ENCODE measurements at regions not wholly inside any gene's neighbourhood (a gene's known extent, or its start where the extent isn't known, plus 50 kb on each side); places are given as distances from the start of the nearest gene placed in this dataset.

DNA sequence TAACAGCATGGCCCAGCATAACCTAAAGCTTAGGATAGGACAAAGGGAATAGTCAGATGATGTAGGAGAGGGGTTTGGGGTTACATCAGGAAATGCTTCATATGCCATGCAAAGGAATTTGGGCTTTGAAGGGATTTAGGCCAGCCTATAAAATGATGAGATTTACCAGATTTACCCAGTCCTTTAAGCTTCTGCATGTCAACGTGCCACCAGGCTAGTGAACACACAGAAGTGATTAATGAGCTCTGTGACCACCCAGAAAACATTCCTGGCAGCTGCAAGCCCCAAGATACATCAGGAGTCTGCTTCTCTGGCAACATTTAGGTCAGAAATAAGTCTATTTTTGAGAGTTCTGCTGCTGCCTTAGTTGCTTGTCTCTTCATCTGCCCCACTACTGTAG lies 118.3 kb downstream of the LRIG3 start:
- Histone ChIP-seq H3K27me3 (ENCODE audit: insufficient read depth) (no peaks in the 10 kb centered on the region), H3K79me2 (ENCODE audit: insufficient read depth) (no peaks in the 10 kb centered on the region), H3K4me1 (ENCODE audit: control insufficient read depth in 1 of 2, insufficient read depth in 2 of 2, low read depth in 1 of 2, low read length in 1 of 2) (no peaks in the 10 kb centered on the region), H3F3A (replicated peaks; ENCODE audit: insufficient read depth) (no peaks in the 10 kb centered on the region), H3K9me2 (no peaks in the 10 kb centered on the region), H3K9ac (no peak overlapping the region), H3K4me2 (no peak overlapping the region), H3K27ac (ENCODE audit: low read depth in 2 of 2, low read length in 1 of 2) (no peak overlapping the region), H4K20me1 (ENCODE audit: insufficient read depth) (no peaks in the 10 kb centered on the region), H3K4me3 (ENCODE audit: low read depth in 2 of 2, low read length in 1 of 2) (no peak overlapping the region), H3K36me3 (replicated peaks in 1 of 2; ENCODE audit: control insufficient read depth in 1 of 2, insufficient read depth in 2 of 2, low read length in 1 of 2) (no peaks in the 10 kb centered on the region), H3K9me3 (no peaks in the 10 kb centered on the region), H2AFZ (ENCODE audit: low read depth) (no peak overlapping the region)
- ChIA-PET POLR2A (no interaction called here), CTCF (no interaction called here)
- no CpG with 5 or more reads among the region's 1 CpG for WGBS (ENCODE audit: low lambda C conversion rate)
- DNase-seq, result no peak
- TF ChIP-seq RAD21 (IDR thresholded peaks at IDR 0.05; ENCODE audit: low read length) (no peak), GATA2 (CRISPR knock-in tag; IDR thresholded peaks at IDR 0.05) (no peak), MXI1 (IDR thresholded peaks at IDR 0.05; ENCODE audit: low read depth, low read length) (no peak), JUND (IDR thresholded peaks at IDR 0.05) (no peak)
- TF ChIP-seq, protein P1, sequence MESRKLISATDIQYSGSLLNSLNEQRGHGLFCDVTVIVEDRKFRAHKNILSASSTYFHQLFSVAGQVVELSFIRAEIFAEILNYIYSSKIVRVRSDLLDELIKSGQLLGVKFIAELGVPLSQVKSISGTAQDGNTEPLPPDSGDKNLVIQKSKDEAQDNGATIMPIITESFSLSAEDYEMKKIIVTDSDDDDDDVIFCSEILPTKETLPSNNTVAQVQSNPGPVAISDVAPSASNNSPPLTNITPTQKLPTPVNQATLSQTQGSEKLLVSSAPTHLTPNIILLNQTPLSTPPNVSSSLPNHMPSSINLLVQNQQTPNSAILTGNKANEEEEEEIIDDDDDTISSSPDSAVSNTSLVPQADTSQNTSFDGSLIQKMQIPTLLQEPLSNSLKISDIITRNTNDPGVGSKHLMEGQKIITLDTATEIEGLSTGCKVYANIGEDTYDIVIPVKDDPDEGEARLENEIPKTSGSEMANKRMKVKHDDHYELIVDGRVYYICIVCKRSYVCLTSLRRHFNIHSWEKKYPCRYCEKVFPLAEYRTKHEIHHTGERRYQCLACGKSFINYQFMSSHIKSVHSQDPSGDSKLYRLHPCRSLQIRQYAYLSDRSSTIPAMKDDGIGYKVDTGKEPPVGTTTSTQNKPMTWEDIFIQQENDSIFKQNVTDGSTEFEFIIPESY (IDR thresholded peaks at IDR 0.05; ENCODE audit: borderline replicate concordance, low read depth), result no peak
- TF ChIP-seq, protein P2, sequence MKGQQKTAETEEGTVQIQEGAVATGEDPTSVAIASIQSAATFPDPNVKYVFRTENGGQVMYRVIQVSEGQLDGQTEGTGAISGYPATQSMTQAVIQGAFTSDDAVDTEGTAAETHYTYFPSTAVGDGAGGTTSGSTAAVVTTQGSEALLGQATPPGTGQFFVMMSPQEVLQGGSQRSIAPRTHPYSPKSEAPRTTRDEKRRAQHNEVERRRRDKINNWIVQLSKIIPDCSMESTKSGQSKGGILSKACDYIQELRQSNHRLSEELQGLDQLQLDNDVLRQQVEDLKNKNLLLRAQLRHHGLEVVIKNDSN (IDR thresholded peaks at IDR 0.05; ENCODE audit: borderline replicate concordance, low read depth), result no peak

DNA sequence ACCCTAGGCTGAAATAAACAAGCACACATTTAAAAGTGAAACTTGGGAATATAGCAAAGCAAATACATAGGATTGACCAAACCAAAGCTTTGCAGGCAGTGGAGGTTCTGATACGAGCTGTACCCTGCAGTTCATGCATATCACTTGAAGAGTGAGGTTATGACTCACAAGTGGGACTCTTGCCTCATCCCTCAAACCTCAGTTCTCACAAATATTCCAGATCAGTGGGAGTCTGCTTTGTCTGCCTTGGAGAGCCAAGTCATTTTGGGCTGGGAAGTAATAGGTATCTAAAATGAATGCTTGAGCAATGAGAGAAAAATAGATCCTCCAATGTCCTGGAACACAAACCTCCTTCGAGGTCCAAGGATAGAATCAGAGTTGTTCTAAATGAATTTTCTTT lies 116.4 kb downstream of the LRIG3 start:
- no peak for DNase-seq
- Histone ChIP-seq H3K27ac (ENCODE audit: low read depth in 2 of 2, low read length in 1 of 2) (no peak overlapping the region), H3K4me3 (ENCODE audit: low read depth in 2 of 2, low read length in 1 of 2) (no peak overlapping the region), H3K36me3 (replicated peaks in 1 of 2; ENCODE audit: control insufficient read depth in 1 of 2, insufficient read depth in 2 of 2, low read length in 1 of 2) (no peaks in the 10 kb centered on the region), H4K20me1 (ENCODE audit: insufficient read depth) (no peaks in the 10 kb centered on the region), H3K9ac (no peak overlapping the region), H3K27me3 (ENCODE audit: insufficient read depth) (no peaks in the 10 kb centered on the region), H3K9me2 (no peaks in the 10 kb centered on the region), H3K4me1 (ENCODE audit: control insufficient read depth in 1 of 2, insufficient read depth in 2 of 2, low read depth in 1 of 2, low read length in 1 of 2) (no peaks in the 10 kb centered on the region), H3K9me3 (no peaks in the 10 kb centered on the region), H3K4me2 (no peak overlapping the region), H3K79me2 (ENCODE audit: insufficient read depth) (no peaks in the 10 kb centered on the region), H2AFZ (ENCODE audit: low read depth) (no peak overlapping the region), H3F3A (replicated peaks; ENCODE audit: insufficient read depth) (no peaks in the 10 kb centered on the region)
- 2% methylated on average over 2 of the region's 2 CpGs for WGBS (ENCODE audit: low lambda C conversion rate)
- CTCF ChIA-PET, result interaction anchor here (1.6 kb wide), 1 partner anchor 14 kb away, joined by 3 read pairs; no protein-coding TSS in a partner anchor
- POLR2A ChIA-PET, result no interaction called here
- no peak for TF ChIP-seq POLR2AphosphoS5 (IDR thresholded peaks at IDR 0.05; ENCODE audit: low read depth, low read length)
- no peak for TF ChIP-seq RAD21 (IDR thresholded peaks at IDR 0.05; ENCODE audit: low read length)
- no peak for TF ChIP-seq MEF2A (IDR thresholded peaks at IDR 0.05; ENCODE audit: borderline replicate concordance, low read depth)
- TF ChIP-seq NRF1 (IDR thresholded peaks at IDR 0.05; ENCODE audit: low read depth, low read length), result no peak
- no peak for TF ChIP-seq SMC3 (IDR thresholded peaks at IDR 0.05; ENCODE audit: low read depth, low read length)
- TF ChIP-seq, protein P3, sequence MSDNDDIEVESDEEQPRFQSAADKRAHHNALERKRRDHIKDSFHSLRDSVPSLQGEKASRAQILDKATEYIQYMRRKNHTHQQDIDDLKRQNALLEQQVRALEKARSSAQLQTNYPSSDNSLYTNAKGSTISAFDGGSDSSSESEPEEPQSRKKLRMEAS (IDR thresholded peaks at IDR 0.05; ENCODE audit: low read depth), result no peak
- no peak for TF ChIP-seq NFIC (IDR thresholded peaks at IDR 0.05; ENCODE audit: borderline replicate concordance)
- no peak for TF ChIP-seq FOSL2 (IDR thresholded peaks at IDR 0.05; ENCODE audit: borderline replicate concordance, low read depth)
- no peak for TF ChIP-seq YY1 (IDR thresholded peaks at IDR 0.05; ENCODE audit: low read depth)
- TF ChIP-seq RFX5 (IDR thresholded peaks at IDR 0.05; ENCODE audit: low read length), result no peak
- no peak for TF ChIP-seq ELF1 (IDR thresholded peaks at IDR 0.05)
- TF ChIP-seq RXRA (IDR thresholded peaks at IDR 0.05; ENCODE audit: borderline replicate concordance, low read depth), result no peak
- TF ChIP-seq, protein P4, sequence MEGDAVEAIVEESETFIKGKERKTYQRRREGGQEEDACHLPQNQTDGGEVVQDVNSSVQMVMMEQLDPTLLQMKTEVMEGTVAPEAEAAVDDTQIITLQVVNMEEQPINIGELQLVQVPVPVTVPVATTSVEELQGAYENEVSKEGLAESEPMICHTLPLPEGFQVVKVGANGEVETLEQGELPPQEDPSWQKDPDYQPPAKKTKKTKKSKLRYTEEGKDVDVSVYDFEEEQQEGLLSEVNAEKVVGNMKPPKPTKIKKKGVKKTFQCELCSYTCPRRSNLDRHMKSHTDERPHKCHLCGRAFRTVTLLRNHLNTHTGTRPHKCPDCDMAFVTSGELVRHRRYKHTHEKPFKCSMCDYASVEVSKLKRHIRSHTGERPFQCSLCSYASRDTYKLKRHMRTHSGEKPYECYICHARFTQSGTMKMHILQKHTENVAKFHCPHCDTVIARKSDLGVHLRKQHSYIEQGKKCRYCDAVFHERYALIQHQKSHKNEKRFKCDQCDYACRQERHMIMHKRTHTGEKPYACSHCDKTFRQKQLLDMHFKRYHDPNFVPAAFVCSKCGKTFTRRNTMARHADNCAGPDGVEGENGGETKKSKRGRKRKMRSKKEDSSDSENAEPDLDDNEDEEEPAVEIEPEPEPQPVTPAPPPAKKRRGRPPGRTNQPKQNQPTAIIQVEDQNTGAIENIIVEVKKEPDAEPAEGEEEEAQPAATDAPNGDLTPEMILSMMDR (IDR thresholded peaks at IDR 0.05), result no peak
- TF ChIP-seq TCF12 (IDR thresholded peaks at IDR 0.05), result no peak
- TF ChIP-seq CHD2 (IDR thresholded peaks at IDR 0.05; ENCODE audit: low read length, partially characterized antibody), result no peak
- TF ChIP-seq TAF1 (IDR thresholded peaks at IDR 0.05; ENCODE audit: borderline replicate concordance, low read depth, low read length), result no peak
- TF ChIP-seq EZH2phosphoT487 (IDR thresholded peaks at IDR 0.05; ENCODE audit: borderline replicate concordance, low read depth), result no peak
